Erythroblast (primary cell): ENCODE measurements at regions not wholly inside any gene's neighbourhood (a gene's known extent, or its start where the extent isn't known, plus 50 kb on each side); places are given as distances from the start of the nearest gene placed in this dataset.

ENCODE experiments used
- DNase-seq, 2 experiments: peaks; one replicate each; lab custom pipeline; 2025; lab: John Stamatoyannopoulos, UW
- GATA1 ChIP-seq: IDR thresholded peaks from 2 replicates; pipeline ENCODE4 v1.6.1; 2011; ENCODE audit warnings: low read depth, mild to moderate bottlenecking, control low read depth, low read length, moderate library complexity
- POLR2A ChIP-seq: IDR thresholded peaks from 2 replicates; pipeline ENCODE4 v1.6.1; 2011; ENCODE audit warnings: mild to moderate bottlenecking, low read length

GRCh38 chr3:157939166-157939565, 167.1 kb downstream of the SHOX2 start:
- DNase-seq = no peak
- no peak for TF ChIP-seq GATA1

GRCh38 chr3:157938154-157938779, 168.0 kb downstream of the SHOX2 start:
- TF ChIP-seq GATA1 = no peak
- TF ChIP-seq POLR2A = no peak
- DNase-seq = no peak

- no peak for DNase-seq
- no peak for TF ChIP-seq POLR2A
- TF ChIP-seq GATA1 = no peak
Measured at GRCh38 chr3:157931517-157931916, 174.7 kb downstream of the SHOX2 start.

DNA sequence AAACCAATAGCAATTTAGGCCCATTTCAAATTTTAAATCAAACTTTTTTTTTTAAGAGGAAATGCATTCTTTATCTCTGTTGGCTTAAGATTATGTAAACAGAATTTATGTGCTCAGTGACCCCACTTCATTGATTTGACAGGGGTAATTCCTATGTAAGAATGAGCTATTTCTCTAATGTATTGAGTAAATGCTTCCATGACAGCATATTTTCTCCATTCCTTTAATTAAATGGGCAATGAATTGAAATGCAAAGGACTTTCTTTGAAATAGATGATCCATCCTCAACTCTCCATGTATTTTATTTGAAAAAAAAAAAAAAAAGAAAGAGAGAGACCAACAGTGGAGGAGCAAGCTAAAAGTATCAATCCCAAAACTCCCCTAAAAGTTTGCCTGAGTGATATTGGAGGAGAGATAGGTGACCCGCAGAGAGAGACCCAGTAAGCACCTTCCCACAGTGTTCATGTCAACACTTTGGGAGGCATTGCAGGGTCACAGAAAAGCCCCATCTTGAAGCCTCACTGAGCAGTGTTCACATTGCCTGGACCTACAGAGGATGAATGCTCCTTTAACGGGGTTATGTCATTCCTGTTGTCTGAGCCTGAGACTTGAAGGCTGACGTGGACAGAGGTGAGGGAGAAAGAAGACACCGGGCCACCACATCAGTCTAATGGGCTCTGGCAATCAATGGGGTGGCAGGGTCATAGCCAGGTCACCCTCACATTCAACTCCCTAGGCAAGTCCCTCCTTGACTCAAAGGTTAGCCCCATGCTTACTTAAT, 176.0 kb downstream of the SHOX2 start:
- no peak for DNase-seq
- TF ChIP-seq POLR2A = no peak
- TF ChIP-seq GATA1 = no peak

- TF ChIP-seq GATA1 (no peak), POLR2A (no peak)
- DNase-seq = no peak
Measured at GRCh38 chr3:157926822-157927221, 179.4 kb downstream of the SHOX2 start.

DNA sequence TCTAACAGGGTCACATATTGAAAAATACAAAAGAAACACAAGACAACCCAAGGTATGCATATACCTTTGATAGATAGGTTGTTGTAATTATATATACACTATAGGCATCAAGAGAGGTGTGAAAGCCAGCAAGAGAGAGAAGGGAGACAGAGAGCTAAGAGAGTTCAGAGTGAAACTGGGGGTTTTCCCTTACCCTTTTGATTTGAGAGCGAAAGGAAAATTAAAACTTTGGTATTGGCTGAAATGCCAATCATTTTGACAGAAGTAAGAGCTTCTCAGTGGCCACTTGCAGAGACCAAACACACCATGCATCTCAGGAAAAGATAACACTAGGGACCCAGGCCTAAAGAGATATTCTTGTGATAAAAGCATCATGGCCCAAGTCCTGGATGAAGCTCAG, 183.6 kb downstream of the SHOX2 start:
- no peak for TF ChIP-seq POLR2A
- no peak for TF ChIP-seq GATA1
- no peak for DNase-seq

DNA sequence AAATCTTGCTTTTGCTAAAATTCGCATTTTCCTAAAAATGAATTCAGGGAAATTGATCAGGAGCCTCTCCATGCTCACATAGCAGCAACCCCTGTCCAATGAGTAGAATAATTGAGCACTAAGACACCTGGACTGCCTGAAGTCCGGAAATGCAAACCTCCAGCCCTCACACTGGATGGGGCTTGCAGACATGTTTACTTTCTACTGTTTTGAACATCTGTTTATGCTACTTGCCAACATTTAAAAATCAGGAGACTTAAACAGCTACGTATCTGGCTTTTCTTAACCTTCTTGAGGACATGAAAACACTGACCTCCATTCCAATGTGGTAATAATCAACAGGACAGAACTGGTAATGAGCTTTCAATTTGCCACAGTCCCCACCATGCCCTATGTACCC, 184.4 kb downstream of the SHOX2 start:
- no peak for DNase-seq

GRCh38 chr3:157920822-157921700, 185.2 kb downstream of the SHOX2 start:
- no peak for DNase-seq
- TF ChIP-seq GATA1 = no peak
- no peak for TF ChIP-seq POLR2A

More for the DNA sequence above, 184.4 kb downstream of the SHOX2 start:
- TF ChIP-seq GATA1 = no peak
- no peak for TF ChIP-seq POLR2A

GRCh38 chr3:157919319-157919887, 186.8 kb downstream of the SHOX2 start:
- DNase-seq = no peak
- TF ChIP-seq POLR2A (no peak), GATA1 (no peak)

DNA sequence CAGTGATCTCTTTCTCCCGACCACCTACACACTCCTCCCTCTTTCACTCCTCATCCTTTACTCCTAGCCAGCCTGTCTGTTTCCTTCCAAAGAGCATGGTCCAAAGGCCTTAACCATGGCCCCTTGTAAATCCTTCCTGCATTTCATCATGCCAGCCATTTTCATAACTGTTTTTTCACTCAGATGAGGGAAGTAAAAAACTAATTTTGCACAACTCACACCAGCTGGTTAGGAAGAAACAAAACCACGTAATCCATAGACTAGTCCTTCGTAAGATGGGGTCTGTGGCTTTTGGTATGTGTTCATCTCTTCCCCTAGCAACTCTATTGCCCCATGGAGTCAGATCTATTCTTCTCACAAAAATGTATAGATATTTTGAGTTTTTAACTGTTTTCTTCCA, 187.8 kb downstream of the SHOX2 start:
- TF ChIP-seq GATA1 = no peak
- TF ChIP-seq POLR2A = no peak

DNA sequence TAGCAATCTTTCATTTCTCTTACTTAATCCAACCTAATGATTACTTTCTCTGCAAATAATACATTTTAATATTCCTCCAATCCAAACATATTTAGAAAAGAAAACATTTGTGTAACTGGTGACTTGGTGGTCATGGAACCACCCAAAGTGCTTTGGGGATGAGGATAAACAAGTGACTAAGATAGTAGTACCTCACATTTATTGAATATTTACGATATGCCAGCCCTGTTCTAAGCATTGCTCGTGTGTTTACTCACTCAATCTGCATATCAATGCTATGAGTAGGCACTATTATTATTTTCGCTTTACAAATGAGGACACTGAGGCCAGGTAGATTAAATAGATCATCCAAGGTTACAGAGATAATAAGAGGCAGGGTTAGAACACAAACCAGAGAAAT, 189.5 kb downstream of the SHOX2 start:
- DNase-seq = no peak

More for the DNA sequence above, 187.8 kb downstream of the SHOX2 start:
- DNase-seq = no peak

DNA sequence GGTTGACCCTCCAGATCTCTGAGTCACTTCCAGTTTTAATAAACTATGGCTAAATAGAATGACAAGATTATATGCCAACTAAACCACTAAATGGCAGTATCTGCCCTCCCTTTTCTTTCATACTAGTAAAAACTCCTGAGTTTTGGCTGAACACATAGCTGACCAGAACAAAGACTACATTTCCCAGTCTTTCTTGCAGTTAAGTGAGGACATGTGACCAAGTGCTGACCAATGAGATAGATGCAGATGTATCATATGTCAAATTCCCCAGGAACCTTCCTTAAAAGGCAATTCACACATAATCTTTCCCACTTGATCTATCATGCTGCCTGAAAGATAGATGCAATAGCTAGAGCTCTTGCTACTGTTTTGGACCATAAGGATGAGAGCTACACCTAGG, 191.3 kb downstream of the SHOX2 start:
- DNase-seq = no peak
- TF ChIP-seq GATA1 (no peak), POLR2A (no peak)

More for the DNA sequence above, 189.5 kb downstream of the SHOX2 start:
- TF ChIP-seq POLR2A (no peak), GATA1 (no peak)

DNA sequence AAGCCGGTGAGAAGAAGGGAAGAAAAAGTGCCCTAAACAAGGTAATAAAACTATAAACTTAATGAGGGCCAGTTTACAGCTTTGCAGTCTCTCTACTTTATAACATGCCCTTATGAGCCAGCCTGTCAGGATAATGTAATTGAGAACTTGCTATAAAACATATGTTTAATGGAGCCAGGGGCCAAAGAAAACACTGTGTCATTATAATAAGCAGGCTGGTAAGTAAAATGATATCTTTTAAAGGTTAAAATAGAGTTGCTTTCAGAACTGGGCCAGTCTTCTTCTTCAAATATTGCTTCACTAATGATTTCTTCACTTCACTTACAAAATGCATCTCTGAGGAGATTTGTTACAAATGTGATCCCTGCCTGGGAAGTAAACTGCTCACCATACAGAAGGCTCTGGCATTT, 192.5 kb downstream of the SHOX2 start:
- TF ChIP-seq GATA1 (no peak), POLR2A (no peak)
- DNase-seq = no peak
